Endothelial cell of umbilical vein (primary cell): ENCODE measurements at regions not wholly inside any gene's neighbourhood (a gene's known extent, or its start where the extent isn't known, plus 50 kb on each side); places are given as distances from the start of the nearest gene placed in this dataset.

Source experiments
- BruUV-seq: library from RNA; stranded (reverse); fragments of 400-500 nt; replicated peaks from 2 replicates; lab custom pipeline; 2021; lab: Mats Ljungman, UMichigan
- CTCF ChIA-PET: fragments of 300-600, 350-600 bp; sonication (Branson Sonifier 250); formaldehyde crosslinking; loops from one replicate; lab custom pipeline; 2021; ENCODE audit warnings: antibody characterized with exemption, inconsistent platforms; lab: Charles Lee
- POLR2A ChIA-PET: fragments of 300-600, 350-600 bp; sonication (Branson Sonifier 250); formaldehyde crosslinking; loops from one replicate; lab custom pipeline; 2021; ENCODE audit warnings: antibody characterized with exemption, inconsistent platforms; lab: Charles Lee
- DNase-seq: peaks from one replicate; pipeline ENCODE4 v3.0.0-alpha.2; 2011; ENCODE audit warnings: low read depth, low spot score
- FAIRE-seq: peaks from 2 replicates; lab custom pipeline; 2011; peaks lifted over from hg19 to GRCh38; lab: Jason Lieb, UNC
- H2AFZ ChIP-seq: 2 replicates; pipeline ENCODE4 v1.6.0; 2012; ENCODE audit warnings: low read depth, low read length, control low read depth, inconsistent platforms
- H3K27ac ChIP-seq: 2 replicates; pipeline ENCODE4 v1.5.1; 2011; ENCODE audit warnings: low read depth, mild to moderate bottlenecking, control low read depth, low read length, moderate library complexity; ENCODE audit not compliant: insufficient read depth
- H3K27me3 ChIP-seq, 2 experiments: 2 replicates each; pipeline versions ENCODE4 v1.6.0 to v1.6.1; 2011; ENCODE audit warnings: low read length in 2 of 2, mixed read lengths in 1 of 2; ENCODE audit not compliant: control insufficient read depth in 2 of 2, insufficient read depth in 2 of 2
- H3K36me3 ChIP-seq, 2 experiments: 2 replicates in 1 of 2; 3 replicates in 1 of 2; pipeline ENCODE4 v1.5.1; 2011; ENCODE audit warnings: low read length in 2 of 2, mild to moderate bottlenecking in 1 of 2, moderate library complexity in 1 of 2; ENCODE audit not compliant: control insufficient read depth in 2 of 2, insufficient read depth in 2 of 2; ENCODE audit errors: extremely low read depth in 1 of 2
- H3K4me1 ChIP-seq: 3 replicates; pipeline ENCODE4 v1.5.1; 2011; ENCODE audit warnings: mild to moderate bottlenecking, low read length; ENCODE audit not compliant: control insufficient read depth, insufficient read depth; ENCODE audit errors: extremely low read depth
- H3K4me2 ChIP-seq: 2 replicates; pipeline ENCODE4 v1.6.1; 2011; ENCODE audit warnings: low read length, control low read depth, mixed read lengths; ENCODE audit not compliant: insufficient read depth
- H3K4me3 ChIP-seq, 3 experiments: fragments of 200-600 bp in 1 of 3; sonication (generic), shearing (Covaris generic) in 1 of 3; replicated peaks in 1 of 3; 2 replicates each; pipeline ENCODE4 v1.5.1; 2011 to 2016; ENCODE audit warnings: control low read depth in 3 of 3, low read length in 3 of 3, mild to moderate bottlenecking in 2 of 3, inconsistent platforms in 1 of 3, low read depth in 1 of 3, moderate library complexity in 1 of 3; ENCODE audit not compliant: insufficient read depth in 1 of 3
- H3K79me2 ChIP-seq: 2 replicates; pipeline ENCODE4 v1.6.0; 2012; ENCODE audit warnings: low read length, inconsistent platforms; ENCODE audit not compliant: control insufficient read depth, insufficient read depth
- H3K9ac ChIP-seq: replicated peaks from 2 replicates; pipeline ENCODE3; 2011; ENCODE audit warnings: low read length, control low read depth; ENCODE audit not compliant: insufficient read depth; ENCODE audit errors: extremely low read depth
- H3K9me1 ChIP-seq: replicated peaks from 3 replicates; pipeline ENCODE4 v1.6.0; 2011; ENCODE audit warnings: mild to moderate bottlenecking, low read length; ENCODE audit not compliant: control insufficient read depth, insufficient read depth; ENCODE audit errors: extremely low read depth
- H3K9me3 ChIP-seq: replicated peaks from 2 replicates; pipeline ENCODE4 v1.5.1; 2012; ENCODE audit warnings: low read length, inconsistent platforms; ENCODE audit not compliant: control insufficient read depth, insufficient read depth
- H4K20me1 ChIP-seq: replicated peaks from 2 replicates; pipeline ENCODE3; 2011; ENCODE audit warnings: mild to moderate bottlenecking, low read length; ENCODE audit not compliant: control insufficient read depth, insufficient read depth; ENCODE audit errors: extremely low read depth
- EZH2 ChIP-seq: IDR thresholded peaks from 2 replicates; pipeline ENCODE4 v1.6.1; 2012; ENCODE audit warnings: borderline replicate concordance, low read depth, mild to moderate bottlenecking, moderate library complexity, low read length, inconsistent platforms; ENCODE audit not compliant: severe bottlenecking
- FOS ChIP-seq: IDR thresholded peaks from 2 replicates; pipeline ENCODE4 v1.6.1; 2011; ENCODE audit warnings: mild to moderate bottlenecking, low read length, moderate library complexity, borderline replicate concordance; ENCODE audit not compliant: insufficient read depth
- GATA2 ChIP-seq: IDR thresholded peaks from 2 replicates; pipeline ENCODE4 v1.7.0; 2011; ENCODE audit warnings: low read depth, mild to moderate bottlenecking, moderate library complexity, mixed read lengths, low read length; ENCODE audit not compliant: insufficient read length, insufficient read depth
- JUN ChIP-seq: IDR thresholded peaks from 2 replicates; pipeline ENCODE4 v1.6.1; 2011; ENCODE audit warnings: borderline replicate concordance, low read depth; ENCODE audit not compliant: insufficient read length, insufficient read depth
- MYC ChIP-seq: IDR thresholded peaks from one replicate; pipeline ENCODE4 v1.6.1; 2011; ENCODE audit warnings: mild to moderate bottlenecking, low read depth, low read length
- POLR2A ChIP-seq: IDR thresholded peaks from 2 replicates; pipeline ENCODE4 v1.6.1; 2012; ENCODE audit warnings: low read depth, mild to moderate bottlenecking, control low read depth, low read length
- POLR2AphosphoS5 ChIP-seq: IDR thresholded peaks from 2 replicates; pipeline ENCODE4 v1.6.1; 2012; ENCODE audit warnings: low read depth, mild to moderate bottlenecking, control low read depth, low read length, moderate library complexity; ENCODE audit not compliant: insufficient read depth
- dilution Hi-C: fragments of 300-500 bp; cut with MboI; formaldehyde crosslinking; loops from one replicate; pipeline ENCODE4 v1.15.0; 2019; ENCODE audit warnings: low sequenced_read_pairs; ENCODE audit not compliant: extremely low pct_ligation_motif_present
- intact Hi-C: fragments of 100-400 bp; cut with micrococcal nuclease; formaldehyde crosslinking; loops from one replicate; pipeline ENCODE4 v1.10.0; 2022
- TF ChIP-seq, protein P1 (sequence below): IDR thresholded peaks from 2 replicates; pipeline ENCODE4 v1.6.1; 2011; ENCODE audit not compliant: insufficient read depth, insufficient read length
- TF ChIP-seq, protein P2 (sequence below), 2 donors: IDR thresholded peaks; 1 replicate in 1 of 2; 2 replicates in 1 of 2; pipeline ENCODE4 v1.5.1; 2011; ENCODE audit warnings: low read length in 2 of 2, mild to moderate bottlenecking in 2 of 2, moderate library complexity in 2 of 2, control low read depth in 1 of 2, inconsistent platforms in 1 of 2, low read depth in 1 of 2; ENCODE audit not compliant: insufficient read depth in 1 of 2; ENCODE audit errors: extremely low read depth in 1 of 2

DNA sequence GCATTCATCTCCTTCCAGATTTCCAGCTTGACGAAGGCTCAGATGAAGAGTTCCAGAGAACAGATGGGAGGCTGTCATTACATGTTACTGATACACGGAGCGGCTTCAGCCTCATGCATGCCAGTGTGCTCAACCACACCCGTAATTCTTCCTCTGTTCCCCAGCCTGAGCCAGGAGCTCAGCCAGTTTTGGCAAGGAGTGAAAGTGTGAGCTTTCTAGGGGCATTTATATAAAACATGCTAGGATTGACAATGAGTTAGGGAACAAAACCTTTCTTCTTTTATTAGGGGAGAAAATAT is 290.4 kb upstream of the PLXNA2 start:
- Histone ChIP-seq H2AFZ (no peak overlapping the region), H3K36me3 (no peaks in the 10 kb centered on the region), H3K4me2 (no peak overlapping the region), H3K27ac (no peak overlapping the region), H4K20me1 (no peaks in the 10 kb centered on the region), H3K9me3 (no peaks in the 10 kb centered on the region), H3K79me2 (no peaks in the 10 kb centered on the region), H3K4me3 (no peak overlapping the region), H3K4me1 (no peaks in the 10 kb centered on the region), H3K27me3 (peaks cover 0 to 2% of the 10 kb centered on the region in 2 experiments), H3K9me1 (no peaks in the 10 kb centered on the region), H3K9ac (no peak overlapping the region)
- ChIA-PET POLR2A (no interaction called here), CTCF (interaction anchor here (0.7 kb wide), 1 partner anchor 673 kb away, joined by 3 read pairs; no protein-coding TSS in a partner anchor)
- no TSS peak for BruUV-seq
- dilution Hi-C loops, result no loop called here
- DNase-seq (no peak), FAIRE-seq (no peak)
- intact Hi-C loops, result no loop called here
- TF ChIP-seq POLR2A (no peak), MYC (no peak), POLR2AphosphoS5 (no peak), JUN (no peak), GATA2 (no peak), EZH2 (no peak), FOS (no peak)
- TF ChIP-seq, protein P1, sequence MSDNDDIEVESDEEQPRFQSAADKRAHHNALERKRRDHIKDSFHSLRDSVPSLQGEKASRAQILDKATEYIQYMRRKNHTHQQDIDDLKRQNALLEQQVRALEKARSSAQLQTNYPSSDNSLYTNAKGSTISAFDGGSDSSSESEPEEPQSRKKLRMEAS, result no peak
- TF ChIP-seq, protein P2, sequence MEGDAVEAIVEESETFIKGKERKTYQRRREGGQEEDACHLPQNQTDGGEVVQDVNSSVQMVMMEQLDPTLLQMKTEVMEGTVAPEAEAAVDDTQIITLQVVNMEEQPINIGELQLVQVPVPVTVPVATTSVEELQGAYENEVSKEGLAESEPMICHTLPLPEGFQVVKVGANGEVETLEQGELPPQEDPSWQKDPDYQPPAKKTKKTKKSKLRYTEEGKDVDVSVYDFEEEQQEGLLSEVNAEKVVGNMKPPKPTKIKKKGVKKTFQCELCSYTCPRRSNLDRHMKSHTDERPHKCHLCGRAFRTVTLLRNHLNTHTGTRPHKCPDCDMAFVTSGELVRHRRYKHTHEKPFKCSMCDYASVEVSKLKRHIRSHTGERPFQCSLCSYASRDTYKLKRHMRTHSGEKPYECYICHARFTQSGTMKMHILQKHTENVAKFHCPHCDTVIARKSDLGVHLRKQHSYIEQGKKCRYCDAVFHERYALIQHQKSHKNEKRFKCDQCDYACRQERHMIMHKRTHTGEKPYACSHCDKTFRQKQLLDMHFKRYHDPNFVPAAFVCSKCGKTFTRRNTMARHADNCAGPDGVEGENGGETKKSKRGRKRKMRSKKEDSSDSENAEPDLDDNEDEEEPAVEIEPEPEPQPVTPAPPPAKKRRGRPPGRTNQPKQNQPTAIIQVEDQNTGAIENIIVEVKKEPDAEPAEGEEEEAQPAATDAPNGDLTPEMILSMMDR (IDR thresholded peaks at IDR 0.05; ENCODE audit: extremely low read depth in 1 of 2, insufficient read depth in 1 of 2, low read depth in 1 of 2, low read length in 2 of 2), result no peak
